HG03095 (cell line): ENCODE measurements at regions not wholly inside any gene's neighbourhood (a gene's known extent, or its start where the extent isn't known, plus 50 kb on each side); places are given as distances from the start of the nearest gene placed in this dataset.

Source experiments
- ATAC-seq: cut with Tn5 transposase; IDR thresholded peaks from one replicate; pipeline ENCODE4 v1.9.1; 2021; ENCODE audit warnings: moderate library complexity; ENCODE audit not compliant: unreplicated experiment

- ATAC-seq: no peak
Observed at GRCh38 chr2:576292-576691, 100.9 kb downstream of the TMEM18 start.

- no peak for ATAC-seq
Observed at GRCh38 chr2:575727-576236, 101.4 kb downstream of the TMEM18 start.

GRCh38 chr2:575030-575726 is 102.0 kb downstream of the TMEM18 start:
- ATAC-seq: no peak

GRCh38 chr2:573805-574392 is 103.3 kb downstream of the TMEM18 start:
- ATAC-seq: no peak

GRCh38 chr2:573025-573424 is 104.2 kb downstream of the TMEM18 start:
- no peak for ATAC-seq

- ATAC-seq: no peak
Observed at GRCh38 chr2:569681-570080, 107.5 kb downstream of the TMEM18 start.

GRCh38 chr2:568639-569235 is 108.5 kb downstream of the TMEM18 start:
- ATAC-seq: no peak

- no peak for ATAC-seq
Observed at GRCh38 chr2:567865-568638, 109.2 kb downstream of the TMEM18 start.

GRCh38 chr2:567496-567864 is 109.7 kb downstream of the TMEM18 start:
- no peak for ATAC-seq

GRCh38 chr2:566379-567313 is 110.6 kb downstream of the TMEM18 start:
- ATAC-seq: no peak

- ATAC-seq: no peak
Observed at GRCh38 chr2:564471-565181, 112.6 kb downstream of the TMEM18 start.

GRCh38 chr2:563512-563911 is 113.7 kb downstream of the TMEM18 start:
- ATAC-seq: no peak

GRCh38 chr2:562391-563364 is 114.5 kb downstream of the TMEM18 start:
- no peak for ATAC-seq

GRCh38 chr2:558879-559278 is 118.3 kb downstream of the TMEM18 start:
- ATAC-seq: no peak

- ATAC-seq: no peak
Observed at GRCh38 chr2:558302-558642, 118.9 kb downstream of the TMEM18 start.

GRCh38 chr2:557635-558301 is 119.4 kb downstream of the TMEM18 start:
- ATAC-seq: no peak

GRCh38 chr2:556485-556884 is 120.7 kb downstream of the TMEM18 start:
- no peak for ATAC-seq
